ENCODE measurements at regions not wholly inside any gene's neighbourhood (a gene's known extent, or its start where the extent isn't known, plus 50 kb on each side); places are given as distances from the start of the nearest gene placed in this dataset.

GRCh38 chr10:130440494-130440893 is 304.3 kb downstream of the GLRX3 start:
- TF ChIP-seq, protein P1, sequence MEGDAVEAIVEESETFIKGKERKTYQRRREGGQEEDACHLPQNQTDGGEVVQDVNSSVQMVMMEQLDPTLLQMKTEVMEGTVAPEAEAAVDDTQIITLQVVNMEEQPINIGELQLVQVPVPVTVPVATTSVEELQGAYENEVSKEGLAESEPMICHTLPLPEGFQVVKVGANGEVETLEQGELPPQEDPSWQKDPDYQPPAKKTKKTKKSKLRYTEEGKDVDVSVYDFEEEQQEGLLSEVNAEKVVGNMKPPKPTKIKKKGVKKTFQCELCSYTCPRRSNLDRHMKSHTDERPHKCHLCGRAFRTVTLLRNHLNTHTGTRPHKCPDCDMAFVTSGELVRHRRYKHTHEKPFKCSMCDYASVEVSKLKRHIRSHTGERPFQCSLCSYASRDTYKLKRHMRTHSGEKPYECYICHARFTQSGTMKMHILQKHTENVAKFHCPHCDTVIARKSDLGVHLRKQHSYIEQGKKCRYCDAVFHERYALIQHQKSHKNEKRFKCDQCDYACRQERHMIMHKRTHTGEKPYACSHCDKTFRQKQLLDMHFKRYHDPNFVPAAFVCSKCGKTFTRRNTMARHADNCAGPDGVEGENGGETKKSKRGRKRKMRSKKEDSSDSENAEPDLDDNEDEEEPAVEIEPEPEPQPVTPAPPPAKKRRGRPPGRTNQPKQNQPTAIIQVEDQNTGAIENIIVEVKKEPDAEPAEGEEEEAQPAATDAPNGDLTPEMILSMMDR (IDR thresholded peaks at IDR 0.05): no peak
- no peak for TF ChIP-seq POLR2A (IDR thresholded peaks at IDR 0.05)
- no peak for TF ChIP-seq EP300 (IDR thresholded peaks at IDR 0.05)
